ENCODE measurements at regions not wholly inside any gene's neighbourhood (a gene's known extent, or its start where the extent isn't known, plus 50 kb on each side); places are given as distances from the start of the nearest gene placed in this dataset.

DNA sequence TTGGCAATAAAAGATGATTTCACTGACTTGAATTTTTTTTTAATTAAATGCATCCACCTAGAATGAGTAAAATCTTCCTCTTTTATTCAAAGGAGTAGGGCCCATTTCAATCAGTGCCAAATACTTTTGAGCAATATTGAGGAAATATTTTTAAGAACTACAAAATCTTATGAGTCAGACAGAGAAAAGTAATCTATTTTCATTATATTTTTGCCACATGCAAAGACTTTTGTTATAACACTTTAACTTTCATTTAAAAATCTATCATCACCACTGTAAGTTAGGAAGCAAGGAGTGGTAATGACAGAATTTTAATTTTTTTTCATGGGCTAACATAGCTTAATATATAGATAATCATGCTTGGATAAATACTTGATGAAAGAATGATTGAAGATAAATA lies 345.2 kb upstream of the KITLG start:
- CTCF ChIA-PET, result interaction anchor here (0.8 to 1.2 kb wide), 2 partner anchors 12 to 48 kb away, joined by 3 to 4 read pairs; no protein-coding TSS in a partner anchor
- H3K4me3 ChIP-seq (ENCODE audit: low read depth, low read length), result no peak overlapping the region
- no peak for TF ChIP-seq CTCF (IDR thresholded peaks at IDR 0.05; ENCODE audit: insufficient read depth, low read length, missing control alignments)
- no peak for DNase-seq (ENCODE audit: low read depth, low spot score)
- POLR2A ChIA-PET, result no interaction called here

- ChIA-PET POLR2A (no interaction called here), CTCF (no interaction called here)
- TF ChIP-seq CTCF (IDR thresholded peaks at IDR 0.05; ENCODE audit: insufficient read depth, low read length, missing control alignments), result no peak
- DNase-seq (ENCODE audit: low read depth, low spot score), result no peak
- no peak overlapping the region for H3K4me3 ChIP-seq (ENCODE audit: low read depth, low read length)
Observed at GRCh38 chr12:88924162-88924561, 343.9 kb upstream of the KITLG start.

DNA sequence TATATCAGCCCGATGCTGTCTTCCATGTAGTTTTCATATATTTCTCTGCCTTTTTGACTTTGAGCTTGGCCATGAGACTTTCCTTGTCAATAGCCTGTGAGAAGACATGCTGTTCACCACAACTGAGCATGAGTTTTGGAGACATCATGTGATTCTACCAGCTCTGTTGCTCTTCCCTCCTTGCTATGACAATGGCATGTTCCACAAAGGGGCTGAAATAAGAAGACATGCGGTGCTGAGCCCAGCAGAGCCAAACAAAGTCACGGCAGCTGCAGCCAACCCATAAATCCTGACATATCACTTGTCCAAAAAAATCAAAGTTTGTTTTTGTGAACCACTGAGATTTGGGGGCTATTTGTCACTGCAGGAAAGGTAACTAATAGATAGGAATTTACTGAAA lies 343.4 kb upstream of the KITLG start:
- POLR2A ChIA-PET, result no interaction called here
- no peak overlapping the region for H3K4me3 ChIP-seq (ENCODE audit: low read depth, low read length)
- no peak for DNase-seq (ENCODE audit: low read depth, low spot score)
- CTCF ChIA-PET, result no interaction called here
- TF ChIP-seq CTCF (IDR thresholded peaks at IDR 0.05; ENCODE audit: insufficient read depth, low read length, missing control alignments), result no peak

GRCh38 chr12:88922816-88923215 lies 342.5 kb upstream of the KITLG start:
- CTCF ChIA-PET, result no interaction called here
- TF ChIP-seq CTCF (IDR thresholded peaks at IDR 0.05; ENCODE audit: insufficient read depth, low read length, missing control alignments), result no peak
- H3K4me3 ChIP-seq (ENCODE audit: low read depth, low read length), result no peak overlapping the region
- POLR2A ChIA-PET, result no interaction called here
- no peak for DNase-seq (ENCODE audit: low read depth, low spot score)

DNA sequence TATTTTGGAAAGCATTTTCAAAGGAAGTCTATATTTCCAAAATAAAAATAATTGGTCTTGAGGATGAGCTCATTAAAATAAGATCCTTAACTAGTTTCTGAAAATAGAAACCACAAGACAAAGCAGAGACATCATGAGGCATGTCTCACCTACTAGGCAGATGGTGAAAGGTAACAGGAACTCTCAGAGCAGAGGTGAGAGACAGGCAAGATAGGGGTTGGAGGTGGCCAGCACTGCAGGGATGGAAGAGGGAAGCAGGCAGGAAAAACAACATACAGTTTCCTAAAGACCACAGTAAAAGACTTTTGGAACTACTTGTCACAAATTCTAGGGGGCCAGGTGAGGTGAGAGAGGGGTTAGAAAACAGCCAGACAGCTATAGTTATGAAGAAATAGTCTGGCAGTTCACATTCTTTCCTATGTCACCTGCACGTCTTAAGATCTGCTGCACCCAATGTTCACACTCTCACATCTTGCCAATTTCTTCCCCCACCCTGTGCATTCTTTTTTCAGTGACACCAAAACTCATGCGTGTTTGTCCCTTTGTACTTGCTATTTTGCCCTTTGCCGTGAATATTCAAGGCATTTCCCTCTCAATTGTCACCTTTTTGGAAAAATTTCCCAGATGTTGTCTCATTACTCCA lies 341.7 kb upstream of the KITLG start:
- no peak for TF ChIP-seq CTCF (IDR thresholded peaks at IDR 0.05; ENCODE audit: insufficient read depth, low read length, missing control alignments)
- H3K4me3 ChIP-seq (ENCODE audit: low read depth, low read length), result no peak overlapping the region
- DNase-seq (ENCODE audit: low read depth, low spot score), result no peak
- ChIA-PET POLR2A (no interaction called here), CTCF (no interaction called here)

- no peak overlapping the region for H3K4me3 ChIP-seq (ENCODE audit: low read depth, low read length)
- no peak for DNase-seq (ENCODE audit: low read depth, low spot score)
- TF ChIP-seq CTCF (IDR thresholded peaks at IDR 0.05; ENCODE audit: insufficient read depth, low read length, missing control alignments), result no peak
- CTCF ChIA-PET, result no interaction called here
- POLR2A ChIA-PET, result interaction anchor here (0.7 kb wide), 1 partner anchor 1028 kb away, joined by 3 read pairs; no protein-coding TSS in a partner anchor
Observed at GRCh38 chr12:88921434-88921833, 341.2 kb upstream of the KITLG start.
